K562 (cell line): ENCODE measurements at regions not wholly inside any gene's neighbourhood (a gene's known extent, or its start where the extent isn't known, plus 50 kb on each side); places are given as distances from the start of the nearest gene placed in this dataset.

Source experiments
- ATAC-seq: fragments of 200-7000 bp; cut with Tn5 transposase; 3 replicates; pipeline ENCODE4 v1.9.1; 2020; ENCODE audit warnings: moderate library complexity
- BruUV-seq: library from RNA; stranded (reverse); fragments of 400-500 nt; replicated peaks from 2 replicates; lab custom pipeline; 2021; lab: Mats Ljungman, UMichigan
- CTCF ChIA-PET: fragments of 300-600 bp; formaldehyde crosslinking; extraction: SDS; loops from one replicate; lab custom pipeline; 2021; ENCODE audit warnings: low intra/inter-chr PET ratio; lab: Yijun Ruan, JAX
- POLR2A ChIA-PET: fragments of 300-600, 350-650 bp; sonication (Branson Sonifier 250); formaldehyde crosslinking; extraction: SDS; loops from one replicate; lab custom pipeline; 2021; ENCODE audit warnings: antibody characterized with exemption, inconsistent platforms; lab: Yijun Ruan, JAX
- DNase-seq, 4 experiments: peaks; one replicate each; pipeline versions ENCODE4 v3.0.0 to v3.0.0-alpha.2; 2011 to 2018; ENCODE audit warnings: low spot score in 3 of 4, mixed read lengths in 3 of 4; ENCODE audit errors: extremely low read depth in 1 of 4
- FAIRE-seq: peaks from 2 replicates; lab custom pipeline; 2011; peaks lifted over from hg19 to GRCh38; lab: Jason Lieb, UNC
- H2AFZ ChIP-seq: 2 replicates; pipeline ENCODE4 v1.6.0; 2011; ENCODE audit warnings: low read depth, low read length, control low read depth, inconsistent platforms
- H3K27ac ChIP-seq: fragments of 200-600 bp; 3 replicates; pipeline ENCODE4 v1.8.0; 2011; ENCODE audit warnings: low read depth, mild to moderate bottlenecking, control low read depth, inconsistent platforms, low read length, moderate library complexity, mixed read lengths; ENCODE audit errors: extremely low read depth
- H3K27me3 ChIP-seq, 2 experiments: fragments of 300-600 bp in 1 of 2; 2 replicates in 1 of 2; 3 replicates in 1 of 2; pipeline versions ENCODE4 v1.6.0 to v1.8.0; 2011; ENCODE audit warnings: inconsistent platforms in 2 of 2, low read length in 2 of 2, mild to moderate bottlenecking in 1 of 2, mixed read lengths in 1 of 2, moderate library complexity in 1 of 2; ENCODE audit not compliant: control insufficient read depth in 2 of 2, insufficient read depth in 2 of 2
- H3K36me3 ChIP-seq: fragments of 300-600 bp; 3 replicates; pipeline ENCODE4 v1.8.0; 2011; ENCODE audit warnings: mild to moderate bottlenecking, low read length, inconsistent platforms; ENCODE audit not compliant: control insufficient read depth, insufficient read depth
- H3K4me1 ChIP-seq, 2 experiments: fragments of 200-600 bp in 1 of 2; replicated peaks in 1 of 2; 2 replicates in 1 of 2; 3 replicates in 1 of 2; pipeline versions ENCODE4 v1.5.1 to v1.8.0; 2011; ENCODE audit warnings: inconsistent platforms in 2 of 2, low read length in 2 of 2, mild to moderate bottlenecking in 1 of 2, mixed read lengths in 1 of 2, moderate library complexity in 1 of 2; ENCODE audit not compliant: control insufficient read depth in 2 of 2, insufficient read depth in 2 of 2
- H3K4me2 ChIP-seq: 2 replicates; pipeline ENCODE4 v1.6.1; 2011; ENCODE audit warnings: low read length, control low read depth, inconsistent platforms, mixed read lengths; ENCODE audit not compliant: insufficient read depth
- H3K4me3 ChIP-seq: fragments of 200-600 bp; sonication (generic), shearing (Covaris generic); 2 replicates; pipeline ENCODE4 v1.5.1; 2016; ENCODE audit warnings: control low read depth, inconsistent platforms
- H3K79me2 ChIP-seq: fragments of 200-600 bp; 3 replicates; pipeline ENCODE4 v1.8.0; 2011; ENCODE audit warnings: low read length, inconsistent platforms; ENCODE audit not compliant: control insufficient read depth, insufficient read depth
- H3K9ac ChIP-seq, 2 experiments: 2 replicates each; pipeline versions ENCODE4 v1.6.0 to v1.6.1; 2011; ENCODE audit warnings: low read depth in 2 of 2, low read length in 2 of 2, control low read depth in 1 of 2, inconsistent platforms in 1 of 2, mild to moderate bottlenecking in 1 of 2, mixed read lengths in 1 of 2; ENCODE audit not compliant: insufficient read depth in 1 of 2
- H3K9me1 ChIP-seq: one replicate; pipeline ENCODE4 v1.6.0; 2011; ENCODE audit warnings: inconsistent platforms, mild to moderate bottlenecking, low read length, moderate library complexity; ENCODE audit not compliant: control insufficient read depth, insufficient read depth
- H3K9me3 ChIP-seq: replicated peaks from 2 replicates; pipeline ENCODE4 v1.5.1; 2011; ENCODE audit warnings: low read depth, low read length, inconsistent platforms; ENCODE audit not compliant: control insufficient read depth, insufficient read depth
- H4K20me1 ChIP-seq: replicated peaks from 2 replicates; pipeline ENCODE4 v1.6.1; 2011; ENCODE audit warnings: low read length, inconsistent platforms, mixed read lengths; ENCODE audit not compliant: control insufficient read depth, insufficient read depth
- FOXA3 ChIP-seq, 2 experiments: fragments of 450-650 bp in 1 of 2; sonication (generic) in 1 of 2; formaldehyde crosslinking; IDR thresholded peaks in 1 of 2; conservative IDR thresholded peaks in 1 of 2; 2 replicates each; pipeline versions ENCODE4 v1.4.0 to v1.8.0; 2020 to 2022; ENCODE audit warnings: mild to moderate bottlenecking in 2 of 2, missing genetic modification reagents in 1 of 2
- GATAD2B ChIP-seq: fragments of 450-650 bp; IDR thresholded peaks from 2 replicates; pipeline ENCODE4 v1.6.1; 2017; ENCODE audit warnings: mild to moderate bottlenecking, borderline replicate concordance
- NCOR1 ChIP-seq: fragments of 450-650 bp; IDR thresholded peaks from 2 replicates; pipeline ENCODE4 v1.6.1; 2016; ENCODE audit warnings: mild to moderate bottlenecking, moderate library complexity
- SMARCE1 ChIP-seq: fragments of 450-650 bp; IDR thresholded peaks from 2 replicates; pipeline ENCODE4 v1.7.1; 2016; ENCODE audit warnings: mild to moderate bottlenecking
- SPI1 ChIP-seq: IDR thresholded peaks from 2 replicates; pipeline ENCODE4 v1.6.1; 2011; ENCODE audit warnings: low read depth, low read length, control low read depth, borderline replicate concordance
- TAF7 ChIP-seq: fragments of 450-650 bp; IDR thresholded peaks from 2 replicates; pipeline ENCODE4 v1.6.1; 2016; ENCODE audit warnings: missing genetic modification characterization, missing compliant biosample characterization
- TCF3 ChIP-seq: sonication (generic); formaldehyde crosslinking; IDR thresholded peaks from 2 replicates; pipeline ENCODE4 v1.4.0; 2020; ENCODE audit warnings: mild to moderate bottlenecking, missing genetic modification reagents
- ZNF76 ChIP-seq: fragments of 250-450 bp; sonication (Bioruptor Pico); IDR thresholded peaks from 2 replicates; pipeline ENCODE4 v1.4.0; 2020; ENCODE audit warnings: mild to moderate bottlenecking, moderate library complexity, borderline replicate concordance
- WGBS: fragments of 100-300 bp; shearing (Covaris generic); methylation state at CpG from one replicate; pipeline ENCODE4 v1.1.6; 2016; ENCODE audit warnings: low coverage, mixed read lengths; ENCODE audit not compliant: insufficient coverage; ENCODE audit errors: missing lambda C conversion rate; 5-methylcytosine and 5-hydroxymethylcytosine counted together
- in situ Hi-C: fragments of 300-500 bp; cut with MboI; formaldehyde crosslinking; loops from 4 replicates; pipeline ENCODE4 v1.15.0; 2018; ENCODE audit warnings: inconsistent platforms, mixed read lengths
- intact Hi-C: fragments of 100-400 bp; cut with micrococcal nuclease; formaldehyde crosslinking; loops from 2 replicates; pipeline ENCODE4 v1.14.2; 2022
- TF ChIP-seq, protein P1 (sequence below): fragments of 250-450 bp; sonication (Bioruptor Pico); IDR thresholded peaks from 2 replicates; pipeline ENCODE4 v1.8.0; 2021; ENCODE audit warnings: mild to moderate bottlenecking, moderate library complexity

DNA sequence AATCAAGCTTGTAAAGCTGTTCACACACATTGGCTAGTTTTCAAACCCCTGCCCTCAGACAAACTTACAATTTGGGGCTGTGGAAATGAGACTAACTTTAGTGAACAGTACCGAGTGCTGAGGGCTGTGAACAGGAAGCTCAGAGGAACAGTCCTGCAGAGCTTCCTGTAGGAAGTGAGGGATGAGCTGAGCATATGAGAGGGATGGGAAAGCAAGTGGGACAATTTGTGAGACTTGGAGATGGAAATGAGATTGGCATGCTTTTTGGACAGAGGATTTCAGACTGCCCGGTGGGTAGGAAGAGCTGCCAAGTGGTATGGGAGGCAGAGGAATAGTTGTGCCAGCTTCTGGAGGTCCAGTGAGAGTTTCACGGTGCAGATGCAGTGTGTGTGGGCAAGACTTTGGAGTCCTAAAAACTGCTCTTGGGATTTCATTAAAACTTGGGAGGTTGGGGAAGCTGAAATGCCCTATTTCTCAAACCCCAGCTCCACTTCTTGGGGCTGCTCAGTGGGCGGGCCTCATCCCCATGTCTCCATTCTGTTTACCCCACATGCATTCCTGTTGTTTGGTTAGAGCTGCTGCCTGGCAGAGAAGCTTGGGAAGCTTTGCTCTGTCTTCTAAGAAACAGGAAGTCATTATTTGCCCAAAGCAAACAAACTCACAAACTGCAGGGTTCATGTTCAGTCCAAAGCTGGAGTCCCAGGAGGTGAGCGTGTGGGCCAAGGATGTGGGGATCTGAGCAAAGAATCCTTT lies 267.5 kb downstream of the ZSWIM6 start:
- H3K27ac ChIP-seq: no peak overlapping the region
- in situ Hi-C loops: no loop called here

DNA sequence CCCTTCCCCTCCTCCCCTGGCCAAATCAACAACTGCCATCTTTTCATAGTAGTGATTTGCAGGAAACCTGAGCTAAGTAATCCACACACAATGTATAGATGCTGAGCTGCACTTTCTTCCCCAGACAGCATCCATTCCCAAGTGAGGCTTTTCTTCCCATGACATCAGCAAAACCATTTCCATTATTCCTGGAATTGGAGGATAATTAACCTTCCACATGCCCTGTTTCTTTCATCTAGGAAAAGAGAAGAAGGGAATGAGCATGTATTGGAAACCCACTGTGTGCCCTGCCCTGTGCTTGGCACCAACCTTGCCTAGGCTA lies 268.0 kb downstream of the ZSWIM6 start:
- no peaks in the 10 kb centered on the region for H3K36me3 ChIP-seq
- no peak for DNase-seq
- FAIRE-seq: no peak
- POLR2A ChIA-PET: interaction anchor here (1.3 kb wide), 1 partner anchor 13 kb away, joined by 4 read pairs; no protein-coding TSS in a partner anchor
- CTCF ChIA-PET: no interaction called here
- no peaks in the 10 kb centered on the region for H3K9me3 ChIP-seq
- no peak overlapping the region for H3K4me2 ChIP-seq
- no peak overlapping the region for H2AFZ ChIP-seq
- in situ Hi-C loops: no loop called here
- no peak for TF ChIP-seq SMARCE1
- TF ChIP-seq, protein P1, sequence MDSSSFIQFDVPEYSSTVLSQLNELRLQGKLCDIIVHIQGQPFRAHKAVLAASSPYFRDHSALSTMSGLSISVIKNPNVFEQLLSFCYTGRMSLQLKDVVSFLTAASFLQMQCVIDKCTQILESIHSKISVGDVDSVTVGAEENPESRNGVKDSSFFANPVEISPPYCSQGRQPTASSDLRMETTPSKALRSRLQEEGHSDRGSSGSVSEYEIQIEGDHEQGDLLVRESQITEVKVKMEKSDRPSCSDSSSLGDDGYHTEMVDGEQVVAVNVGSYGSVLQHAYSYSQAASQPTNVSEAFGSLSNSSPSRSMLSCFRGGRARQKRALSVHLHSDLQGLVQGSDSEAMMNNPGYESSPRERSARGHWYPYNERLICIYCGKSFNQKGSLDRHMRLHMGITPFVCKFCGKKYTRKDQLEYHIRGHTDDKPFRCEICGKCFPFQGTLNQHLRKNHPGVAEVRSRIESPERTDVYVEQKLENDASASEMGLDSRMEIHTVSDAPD (CRISPR knock-in tag): no peak
- TF ChIP-seq TCF3 (CRISPR knock-in tag): no peak
- no peak for TF ChIP-seq TAF7 (tag)
- no peak for TF ChIP-seq GATAD2B
- TF ChIP-seq, all 486 proteins: peak for 0
- intact Hi-C loops: no loop called here
- H3K27me3 ChIP-seq: peaks cover 7 to 24% of the 10 kb centered on the region in 2 experiments; a peak in 4 of 5 replicates
- H3K79me2 ChIP-seq: no peaks in the 10 kb centered on the region
- no peaks in the 10 kb centered on the region; the same call in 1 of the 2 replicates for H4K20me1 ChIP-seq
- H3K4me3 ChIP-seq: no peak overlapping the region
- peaks cover 4% of the 10 kb centered on the region for H3K9me1 ChIP-seq
- H3K4me1 ChIP-seq: no peaks in the 10 kb centered on the region
- H3K9ac ChIP-seq: no peak overlapping the region
- no TSS peak for BruUV-seq
- H3K27ac ChIP-seq: no peak overlapping the region
- ATAC-seq: no peak

More for the DNA sequence above, 267.5 kb downstream of the ZSWIM6 start:
- FAIRE-seq (no peak), DNase-seq (no peak), ATAC-seq (no peak)
- H3K27me3 ChIP-seq: peaks cover 5 to 22% of the 10 kb centered on the region in 2 experiments; a peak in 4 of 5 replicates
- ChIA-PET POLR2A (interaction anchor here (1.2 to 1.3 kb wide), 2 partner anchors 11 to 13 kb away, joined by 3 to 4 read pairs; no protein-coding TSS in a partner anchor), CTCF (no interaction called here)
- no peak overlapping the region for H2AFZ ChIP-seq
- no peaks in the 10 kb centered on the region for H3K36me3 ChIP-seq
- no peaks in the 10 kb centered on the region for H3K9me3 ChIP-seq
- no TSS peak for BruUV-seq
- 2% methylated on average over 5 of the region's 5 CpGs for WGBS
- H3K9ac ChIP-seq: no peak overlapping the region
- H3K4me3 ChIP-seq: no peak overlapping the region
- no peaks in the 10 kb centered on the region for H3K79me2 ChIP-seq
- H3K9me1 ChIP-seq: peaks cover 3% of the 10 kb centered on the region
- intact Hi-C loops: no loop called here
- H3K4me1 ChIP-seq: no peaks in the 10 kb centered on the region
- no peaks in the 10 kb centered on the region; the same call in 1 of the 2 replicates for H4K20me1 ChIP-seq
- TF ChIP-seq FOXA3 (CRISPR knock-in tag; conservative IDR thresholded peaks at IDR 0.05 in 1 of 2, IDR thresholded peaks at IDR 0.05 in 1 of 2) (0 out of 4 replicates have a peak, but pooled peaks of 1 of the 2 experiments have one; percentile 22), ZNF76 (CRISPR knock-in tag) (no peak), NCOR1 (no peak), SPI1 (peak; percentile 61; the same call in 1 of the 2 replicates)
- H3K4me2 ChIP-seq: no peak overlapping the region
